GM10266 (cell line): ENCODE measurements at regions not wholly inside any gene's neighbourhood (a gene's known extent, or its start where the extent isn't known, plus 50 kb on each side); places are given as distances from the start of the nearest gene placed in this dataset.

Experiments used
- DNase-seq: peaks from one replicate; pipeline ENCODE4 v3.0.0; 2012; ENCODE audit errors: extremely low spot score
- TF ChIP-seq, protein P1 (sequence below): IDR thresholded peaks from 2 replicates; pipeline ENCODE4 v1.5.1; 2012; ENCODE audit warnings: mild to moderate bottlenecking, low read depth; ENCODE audit not compliant: control insufficient read depth, insufficient read depth; ENCODE audit errors: missing control alignments

DNA sequence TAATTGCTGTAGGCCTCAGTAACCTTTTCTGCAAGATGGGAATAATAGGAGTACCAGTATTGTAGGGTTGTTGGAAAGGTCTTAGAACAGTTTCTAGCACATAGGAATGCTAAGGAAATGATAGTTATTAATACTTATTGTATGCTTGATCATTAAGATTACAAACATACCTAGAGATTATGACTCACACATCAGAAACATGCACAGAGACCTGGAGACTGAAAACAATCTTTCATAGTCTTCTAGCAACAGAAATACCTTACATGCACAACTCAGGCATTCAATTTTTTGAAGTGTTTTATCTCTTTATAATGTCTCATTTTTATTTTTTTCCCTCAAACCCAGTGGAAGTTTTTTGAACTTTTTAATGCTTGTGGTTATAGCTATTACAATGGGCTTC is 104.4 kb upstream of the ZBTB20 start:
- no peak for DNase-seq
- TF ChIP-seq, protein P1, sequence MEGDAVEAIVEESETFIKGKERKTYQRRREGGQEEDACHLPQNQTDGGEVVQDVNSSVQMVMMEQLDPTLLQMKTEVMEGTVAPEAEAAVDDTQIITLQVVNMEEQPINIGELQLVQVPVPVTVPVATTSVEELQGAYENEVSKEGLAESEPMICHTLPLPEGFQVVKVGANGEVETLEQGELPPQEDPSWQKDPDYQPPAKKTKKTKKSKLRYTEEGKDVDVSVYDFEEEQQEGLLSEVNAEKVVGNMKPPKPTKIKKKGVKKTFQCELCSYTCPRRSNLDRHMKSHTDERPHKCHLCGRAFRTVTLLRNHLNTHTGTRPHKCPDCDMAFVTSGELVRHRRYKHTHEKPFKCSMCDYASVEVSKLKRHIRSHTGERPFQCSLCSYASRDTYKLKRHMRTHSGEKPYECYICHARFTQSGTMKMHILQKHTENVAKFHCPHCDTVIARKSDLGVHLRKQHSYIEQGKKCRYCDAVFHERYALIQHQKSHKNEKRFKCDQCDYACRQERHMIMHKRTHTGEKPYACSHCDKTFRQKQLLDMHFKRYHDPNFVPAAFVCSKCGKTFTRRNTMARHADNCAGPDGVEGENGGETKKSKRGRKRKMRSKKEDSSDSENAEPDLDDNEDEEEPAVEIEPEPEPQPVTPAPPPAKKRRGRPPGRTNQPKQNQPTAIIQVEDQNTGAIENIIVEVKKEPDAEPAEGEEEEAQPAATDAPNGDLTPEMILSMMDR, result no peak

DNA sequence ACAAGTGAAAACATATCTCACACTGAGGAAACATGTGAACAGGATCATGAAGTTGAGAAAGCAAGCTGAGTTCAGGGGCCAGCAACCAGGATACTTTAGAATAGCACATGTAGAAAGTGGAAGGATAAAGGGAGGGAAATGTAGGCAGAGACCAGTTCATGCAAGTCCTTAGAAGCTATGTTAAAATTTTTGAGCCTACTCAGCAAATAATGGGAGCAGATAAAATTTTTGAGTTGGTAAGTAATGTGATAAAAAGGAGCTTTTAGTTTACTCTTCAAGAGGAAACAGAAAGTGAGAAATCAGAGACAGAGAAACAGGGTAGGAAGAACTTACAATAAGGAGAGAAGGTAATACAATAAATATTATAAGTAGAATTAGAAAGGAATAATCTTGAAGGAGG is 105.6 kb upstream of the ZBTB20 start:
- TF ChIP-seq, protein P1, result no peak
- DNase-seq, result no peak

DNA sequence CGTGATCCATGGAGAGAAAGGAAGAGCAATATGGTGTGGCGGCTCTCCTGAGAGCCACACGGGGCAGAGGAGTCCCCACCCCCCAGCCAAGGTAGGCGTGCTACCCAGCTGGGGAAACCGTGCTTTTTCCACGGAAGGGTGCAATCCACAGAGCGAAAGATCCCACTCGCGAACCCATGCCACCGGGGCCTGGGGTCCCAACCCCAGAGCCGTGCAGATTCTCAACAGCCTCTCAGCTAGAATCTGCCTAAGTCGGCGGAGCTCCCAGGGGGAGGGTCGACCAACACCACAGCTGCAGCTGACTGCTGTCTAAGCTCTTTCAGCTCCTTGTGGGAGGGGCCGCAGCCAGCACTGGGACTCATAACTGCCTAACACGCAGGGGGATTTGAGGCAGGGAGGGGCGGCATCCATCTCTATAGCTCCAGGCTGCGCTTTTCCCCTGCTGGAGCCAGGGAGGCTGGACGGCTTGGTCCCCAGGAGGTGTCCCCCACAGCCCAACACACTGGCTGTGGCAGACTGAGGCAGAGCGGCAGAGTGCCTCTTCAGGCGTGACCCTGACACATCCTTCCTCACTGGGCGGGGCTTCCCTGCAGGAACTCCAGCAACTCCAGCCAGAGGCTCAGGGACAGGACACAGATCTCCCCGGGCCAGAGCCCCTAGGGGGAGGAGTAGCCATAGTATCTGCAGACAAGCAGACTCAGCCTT is 107.6 kb upstream of the ZBTB20 start:
- no peak for DNase-seq
- TF ChIP-seq, protein P1, result no peak

DNA sequence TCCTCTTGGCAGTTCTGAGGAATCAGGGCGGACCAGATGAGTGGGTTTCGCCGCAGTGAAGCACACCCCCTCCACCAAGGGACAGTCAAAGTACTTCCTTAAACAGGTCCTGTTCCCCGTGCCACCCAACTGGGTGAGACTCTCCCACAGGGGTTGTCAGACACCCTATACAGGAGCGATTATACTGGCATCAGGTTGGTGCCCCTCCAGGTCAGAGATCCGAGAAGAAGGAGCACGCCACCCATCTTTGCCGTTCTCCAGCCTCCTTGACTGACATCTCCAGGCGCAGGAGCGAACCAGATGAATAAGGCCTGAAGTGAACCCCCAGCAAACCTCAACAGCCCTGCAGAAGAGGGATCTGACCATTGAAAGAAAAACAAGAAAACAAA is 108.1 kb upstream of the ZBTB20 start:
- TF ChIP-seq, protein P1, result no peak
- DNase-seq, result no peak

DNA sequence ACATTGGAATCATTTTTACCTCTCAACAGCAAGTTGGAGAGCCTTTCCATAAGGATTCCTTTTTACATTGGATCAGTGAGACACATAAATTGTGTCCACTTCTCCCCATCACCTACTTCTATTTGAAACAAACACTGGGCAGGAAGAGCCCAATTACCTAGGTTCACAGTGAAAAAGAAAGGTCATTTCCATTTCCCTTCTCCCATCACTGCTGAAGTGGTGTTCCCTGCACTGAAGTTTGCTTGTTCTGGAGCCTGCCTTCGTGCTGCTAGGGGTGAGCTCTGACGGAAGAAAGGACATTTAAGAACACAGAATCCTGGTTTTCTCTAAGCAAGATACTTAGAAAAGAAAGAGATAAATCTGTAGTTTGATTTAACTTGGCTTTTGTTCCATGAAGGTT is 123.8 kb upstream of the ZBTB20 start:
- DNase-seq, result no peak
- TF ChIP-seq, protein P1, result no peak

DNA sequence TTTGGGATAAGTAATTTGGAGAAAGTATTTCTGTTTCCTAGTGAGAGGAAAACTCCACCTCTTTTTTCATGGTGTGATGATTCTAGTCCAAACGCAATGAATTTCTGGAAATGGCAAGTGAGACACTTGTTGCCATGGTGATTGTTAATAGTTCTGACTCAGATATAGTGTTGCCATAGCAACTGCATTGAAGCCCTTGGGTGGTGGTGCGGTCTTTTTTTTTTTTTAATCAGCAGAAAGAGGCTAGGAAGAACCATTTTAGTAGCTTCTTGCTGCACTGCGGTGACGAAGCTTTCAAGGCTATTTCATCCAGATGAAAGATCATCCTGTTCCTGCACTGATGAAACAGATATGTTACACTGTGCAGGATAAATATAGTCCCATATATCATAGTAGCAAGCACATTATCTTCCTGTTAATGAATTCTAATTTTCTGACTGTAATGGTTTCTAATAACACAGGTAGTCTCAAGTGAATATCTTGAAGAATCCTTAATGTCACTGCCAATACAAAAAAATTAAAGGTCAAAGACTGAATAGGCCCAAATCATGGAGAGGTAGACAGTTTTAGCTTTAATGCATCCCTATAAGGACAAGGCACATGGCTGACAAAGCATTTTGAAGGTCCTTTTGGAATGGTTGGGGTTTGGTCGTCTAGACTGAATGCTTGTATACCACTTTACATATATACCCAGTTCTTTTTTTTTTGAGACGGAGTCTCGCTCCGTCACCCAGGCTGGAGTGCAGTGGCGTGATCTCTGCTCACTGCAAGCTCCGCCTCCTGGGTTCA is 125.1 kb upstream of the ZBTB20 start:
- DNase-seq, result no peak
- TF ChIP-seq, protein P1, result no peak

DNA sequence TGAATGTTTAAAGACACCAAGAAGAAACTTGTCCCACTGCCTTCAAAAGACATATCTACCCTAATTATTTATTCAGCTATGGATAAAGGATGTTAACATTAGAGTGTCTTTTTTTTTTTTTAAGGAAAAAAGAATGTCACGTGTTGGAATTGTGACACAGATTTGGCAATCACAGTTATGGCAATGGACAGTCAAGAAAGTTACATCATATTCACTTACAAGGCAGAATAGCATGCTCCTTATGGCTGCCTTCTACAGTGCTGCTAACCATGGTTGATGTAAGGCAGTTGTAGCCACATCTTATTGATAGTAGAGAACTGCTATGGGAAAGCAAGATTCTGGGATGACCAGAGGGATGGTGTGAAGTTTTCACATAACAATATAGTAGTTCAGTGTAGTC is 128.8 kb upstream of the ZBTB20 start:
- no peak for DNase-seq
- TF ChIP-seq, protein P1, result no peak
